AG20443 (cell line): ENCODE measurements at regions not wholly inside any gene's neighbourhood (a gene's known extent, or its start where the extent isn't known, plus 50 kb on each side); places are given as distances from the start of the nearest gene placed in this dataset.

Experiments
- DNase-seq: peaks from one replicate; pipeline ENCODE4 v3.0.0; 2012; ENCODE audit warnings: low spot score, mixed read lengths

DNA sequence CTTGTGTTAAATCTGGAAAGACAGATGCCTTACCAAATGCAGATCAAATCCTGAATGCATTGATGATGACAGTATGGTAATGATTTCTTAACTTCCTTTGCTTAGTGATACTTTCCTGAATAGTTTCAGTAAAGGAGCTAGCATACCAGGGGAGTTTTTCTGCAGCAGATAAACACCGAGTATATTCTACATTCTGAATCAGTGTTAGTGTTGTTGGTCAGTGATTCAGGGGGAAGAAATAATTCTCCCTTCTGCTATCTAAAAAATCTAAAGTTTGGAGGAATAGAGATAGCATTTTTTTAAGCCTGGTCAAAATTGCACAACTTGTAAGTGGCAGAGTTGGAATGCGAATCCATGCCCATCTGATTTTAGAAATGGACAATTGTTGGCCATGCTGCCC is 512.2 kb upstream of the MARCKS start:
- no peak for DNase-seq

DNA sequence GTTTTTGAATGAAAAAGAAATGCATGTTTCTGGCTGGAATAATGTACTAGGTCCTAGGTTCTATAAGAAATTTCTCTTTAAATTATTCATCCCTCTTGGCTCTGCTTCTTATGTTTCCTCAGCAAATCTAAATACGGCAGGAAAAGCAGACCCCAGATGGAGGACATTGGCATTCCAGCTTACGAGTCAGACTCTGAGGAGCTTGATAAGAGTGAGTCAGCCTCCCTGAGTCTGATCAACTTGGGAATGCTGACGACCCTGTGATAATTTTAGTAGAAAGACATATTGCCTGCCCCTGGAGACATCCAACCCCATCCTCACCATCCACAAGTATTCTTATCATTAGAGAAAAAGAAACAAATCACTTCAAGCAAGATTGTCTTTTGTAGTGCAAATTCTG is 509.7 kb upstream of the MARCKS start:
- no peak for DNase-seq

DNA sequence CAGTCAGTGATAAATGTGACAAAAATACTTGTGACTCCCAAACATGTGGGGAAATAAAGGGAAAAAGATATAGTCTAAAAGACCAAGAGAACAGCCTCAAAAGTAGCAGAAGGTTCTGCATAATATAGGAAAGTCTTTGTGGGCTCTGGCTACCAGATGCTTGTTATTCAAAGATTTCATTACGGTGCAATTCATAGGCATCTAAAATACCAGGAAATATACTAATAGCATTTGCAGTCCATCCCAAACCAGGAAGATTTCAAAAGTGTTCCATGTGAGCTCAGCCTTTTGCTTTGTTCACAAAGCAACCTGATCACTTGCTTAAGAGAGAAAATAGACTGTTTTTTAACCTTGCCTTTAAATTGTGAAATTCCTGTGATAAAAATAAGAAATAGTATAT is 506.7 kb upstream of the MARCKS start:
- peak; percentile 13 for DNase-seq

DNA sequence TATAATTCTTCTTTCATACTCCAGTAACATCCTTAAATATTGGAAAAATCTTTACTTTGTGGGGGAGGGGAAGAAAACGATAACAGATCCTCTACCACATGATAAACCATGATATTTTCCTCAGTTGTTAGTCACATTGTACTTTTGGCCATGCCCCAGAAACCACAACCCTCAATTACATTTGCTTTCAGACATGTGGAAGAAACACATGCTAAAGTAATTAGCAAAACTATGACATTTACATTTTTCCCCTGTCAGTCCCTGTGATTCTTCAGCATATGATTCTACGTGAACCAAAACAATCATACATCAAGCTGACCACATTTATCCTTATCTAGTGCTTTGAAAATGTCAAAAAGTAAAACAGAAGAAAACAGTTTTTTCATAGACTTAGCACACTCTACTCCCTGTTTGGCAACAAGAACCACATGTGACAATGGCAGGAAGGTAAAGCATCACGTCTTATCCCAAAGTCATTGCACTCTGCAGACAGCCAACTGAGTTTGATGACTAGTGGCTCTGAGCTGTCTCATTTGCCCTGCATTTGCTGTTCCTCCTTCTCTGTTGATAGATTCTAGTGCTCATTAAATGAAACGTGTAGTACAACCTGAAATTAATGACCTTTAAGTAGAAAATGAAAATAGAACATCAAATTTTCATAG is 505.8 kb upstream of the MARCKS start:
- peak; percentile 14 for DNase-seq

DNA sequence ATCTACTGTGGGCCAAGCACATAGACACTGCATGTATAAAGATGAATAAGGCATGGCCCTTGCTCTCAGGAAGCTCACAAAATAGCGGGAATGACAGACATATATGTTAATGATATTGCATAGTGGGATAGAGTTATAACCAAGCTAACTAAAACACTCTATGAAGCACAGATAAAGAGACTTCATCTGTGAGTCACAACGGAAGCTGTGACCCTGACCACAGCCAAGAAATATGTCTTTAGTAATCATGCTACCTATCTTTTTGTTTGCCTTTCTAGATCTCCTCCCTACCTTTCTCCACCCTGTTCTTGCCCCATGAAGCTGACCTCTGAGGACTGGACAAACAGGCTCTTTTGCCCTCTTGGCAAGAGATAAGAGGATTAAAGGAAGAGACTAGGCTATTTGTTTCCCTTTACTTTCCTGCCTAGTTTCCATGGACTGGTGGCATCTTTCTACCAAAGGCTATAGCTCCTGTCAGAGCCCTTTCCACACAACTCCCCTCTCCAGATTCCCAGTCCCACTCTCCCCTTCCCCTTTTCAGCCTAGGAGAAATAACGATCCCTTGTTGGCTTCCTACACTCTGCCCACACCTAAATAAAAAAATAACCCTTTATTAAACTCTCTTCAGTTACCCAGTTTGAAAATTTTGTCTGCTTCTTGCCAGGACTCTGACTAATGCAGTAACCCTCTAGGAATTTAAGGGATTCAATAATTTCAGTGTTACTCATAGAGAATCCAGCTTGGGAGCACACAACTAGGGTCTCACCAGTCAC is 504.9 kb upstream of the MARCKS start:
- DNase-seq, result peak; percentile 75

DNA sequence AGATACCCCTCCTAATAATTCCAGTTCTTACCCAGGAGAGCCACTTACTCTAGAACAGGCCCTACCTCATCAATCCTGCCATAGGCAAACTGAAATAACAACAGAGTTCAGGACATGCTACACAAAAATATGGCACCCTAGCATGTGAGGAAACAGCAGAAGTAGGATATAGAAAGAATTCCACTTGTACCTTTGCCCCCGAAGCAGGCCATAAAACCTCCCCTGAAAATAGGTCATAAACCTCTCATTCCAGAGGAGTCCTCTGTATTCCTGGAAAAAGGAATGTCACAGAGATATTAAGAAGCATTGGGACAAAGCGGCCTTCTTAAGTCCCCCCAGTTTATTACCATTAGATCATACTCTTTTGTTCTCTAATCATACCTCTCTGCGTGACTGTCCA is 504.3 kb upstream of the MARCKS start:
- no peak for DNase-seq

DNA sequence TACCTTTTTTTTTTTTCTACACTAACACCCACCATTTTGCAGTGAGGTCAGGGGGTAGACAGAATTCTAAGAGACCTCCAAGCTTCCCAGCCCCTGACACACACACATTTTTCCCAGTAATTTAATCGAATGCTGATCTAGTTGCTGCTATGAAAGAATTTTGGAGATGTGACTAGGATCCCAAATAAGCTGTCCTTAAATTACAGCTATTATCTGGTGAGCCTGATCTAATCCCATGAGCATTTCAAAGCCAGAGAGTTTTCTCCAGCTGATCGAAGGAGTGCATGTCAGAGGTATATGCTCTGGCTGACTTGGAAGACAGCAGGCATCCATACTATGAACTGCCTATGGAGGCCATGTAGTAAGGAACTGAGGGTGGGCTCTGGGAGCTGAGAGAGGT is 503.8 kb upstream of the MARCKS start:
- DNase-seq, result no peak

DNA sequence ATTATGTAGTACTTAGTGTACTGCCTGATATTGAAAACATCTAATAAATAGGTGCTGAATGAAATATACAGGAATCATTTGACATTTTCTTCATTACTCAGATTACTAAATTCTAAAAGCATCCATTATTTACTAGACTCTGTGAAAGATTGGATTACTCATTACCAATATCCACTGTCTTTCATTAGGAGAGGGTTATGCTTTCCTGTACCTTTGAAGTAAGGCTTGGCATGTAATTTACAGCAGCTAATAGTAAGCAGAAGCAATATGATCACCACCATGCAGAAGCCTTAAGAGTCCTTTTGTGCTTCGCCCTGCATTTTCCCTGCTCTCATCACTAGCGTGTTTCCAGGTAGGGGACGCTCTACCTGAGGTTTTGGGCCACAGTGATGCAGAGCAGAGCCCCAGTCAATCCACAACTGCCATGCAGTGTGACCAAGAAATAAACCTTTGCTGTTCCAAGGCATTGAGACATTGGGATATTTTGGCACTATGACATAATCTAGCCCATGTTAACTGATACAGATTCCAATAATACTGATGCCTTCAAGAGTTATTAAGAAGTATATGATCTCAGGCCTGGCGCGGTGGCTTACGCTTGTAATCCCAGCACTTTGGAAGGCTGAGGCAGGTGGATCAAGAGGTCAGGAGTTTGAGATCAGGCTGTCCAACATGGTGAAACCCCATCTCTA is 502.8 kb upstream of the MARCKS start:
- no peak for DNase-seq

DNA sequence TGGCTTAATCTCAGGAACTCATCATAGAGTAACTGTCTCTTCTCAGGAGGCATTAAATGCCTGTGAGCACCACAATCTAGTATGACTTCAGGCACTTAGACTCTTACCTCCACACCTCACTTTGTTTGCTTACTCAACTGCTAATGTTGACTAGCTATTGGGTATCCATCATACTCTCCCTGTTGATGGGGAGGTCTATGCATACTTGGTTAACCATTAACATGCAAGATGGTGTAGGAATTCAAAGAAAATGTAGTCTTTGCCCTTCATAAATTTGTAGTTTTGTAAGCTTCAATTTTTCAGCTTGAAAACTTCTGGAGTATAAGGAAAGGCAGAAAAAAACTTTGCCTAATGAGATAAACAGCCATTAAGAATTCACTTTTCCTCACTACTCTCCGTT is 501.0 kb upstream of the MARCKS start:
- no peak for DNase-seq

DNA sequence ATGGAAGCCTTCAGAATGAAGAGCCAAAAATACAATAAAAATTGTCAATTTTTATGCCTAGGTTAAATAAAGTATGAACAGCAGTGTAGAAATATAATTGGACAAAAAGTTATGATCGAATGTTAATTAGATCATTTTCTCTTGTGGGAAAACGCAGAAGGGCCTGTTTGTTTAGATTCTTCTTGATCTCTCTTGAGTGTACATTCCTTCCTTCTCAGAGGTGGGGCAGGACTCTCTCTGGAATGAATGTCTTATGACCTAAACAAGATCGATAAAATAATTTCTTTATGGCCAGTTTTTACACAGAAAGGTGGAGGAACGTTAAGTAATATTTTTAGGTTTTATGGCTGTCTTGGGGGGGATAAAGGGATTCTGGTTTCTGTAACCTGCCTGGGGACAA is 500.1 kb upstream of the MARCKS start:
- DNase-seq, result no peak

DNA sequence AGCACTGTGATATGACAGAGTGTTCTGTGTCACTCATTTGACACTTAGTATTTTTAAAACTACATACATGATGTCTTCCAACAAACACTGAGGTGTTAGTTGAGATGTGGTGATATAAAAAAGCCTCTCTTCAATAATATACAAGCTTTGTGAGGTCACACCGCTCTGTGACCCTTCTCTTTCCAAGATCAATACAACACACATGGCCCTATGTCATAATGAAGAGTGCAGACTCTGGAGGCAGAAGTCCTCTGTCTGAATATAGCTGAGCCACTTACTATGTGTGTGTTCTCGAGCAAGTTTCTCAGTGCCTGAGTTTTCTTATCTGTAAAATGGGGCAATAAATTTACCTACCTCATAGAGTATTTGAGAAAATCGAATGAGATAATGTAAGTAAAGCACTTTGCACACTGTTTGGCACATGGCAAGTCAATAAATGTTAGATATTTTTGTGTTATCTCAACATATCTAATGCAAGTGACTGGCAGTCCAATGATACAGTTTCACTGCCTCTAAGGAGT is 499.0 kb upstream of the MARCKS start:
- DNase-seq, result no peak

DNA sequence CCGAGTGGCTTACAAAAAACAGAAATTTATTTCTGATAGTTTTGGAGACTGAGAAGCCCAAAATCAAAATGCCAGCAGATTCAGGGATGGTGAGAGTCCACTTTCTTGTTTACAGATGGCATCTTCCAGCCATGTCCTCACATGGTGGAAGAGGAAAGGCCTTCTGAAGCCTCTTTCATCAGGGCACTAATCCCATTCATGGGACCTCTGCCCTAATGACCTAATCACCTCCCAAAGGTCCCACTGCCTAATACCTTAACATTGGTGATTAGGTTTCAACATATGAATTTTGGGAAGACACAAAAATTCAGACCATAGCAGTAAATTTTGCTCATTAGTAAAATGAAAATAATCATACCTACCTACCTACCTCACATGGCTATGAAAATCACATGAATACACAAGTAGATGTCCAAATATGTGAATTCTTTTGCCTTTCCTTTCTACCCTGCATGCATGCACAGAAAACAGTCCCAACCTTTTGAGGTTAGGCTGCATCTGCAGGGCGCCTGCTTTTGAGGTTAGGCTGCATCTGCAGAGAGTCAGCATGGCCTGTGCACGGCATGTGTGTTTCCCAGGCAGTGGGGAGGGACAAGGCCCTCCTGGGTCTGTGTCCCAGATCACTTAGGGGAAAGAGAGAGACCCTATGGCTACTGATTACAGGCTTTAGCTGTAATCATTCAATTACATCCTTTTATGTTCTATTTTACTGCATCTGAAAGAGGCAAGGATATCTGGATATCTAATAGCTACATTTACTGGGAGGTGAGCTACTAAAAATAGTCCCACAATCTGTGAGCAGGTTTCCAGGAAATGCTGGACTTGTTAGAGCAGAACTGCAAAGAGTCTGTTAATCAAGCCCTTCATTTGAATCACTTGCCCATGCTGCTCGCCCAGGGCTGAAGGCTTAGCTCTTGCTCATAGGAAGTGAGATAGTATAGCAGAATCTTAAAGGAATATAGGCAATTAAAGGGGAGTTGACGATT is 497.7 kb upstream of the MARCKS start:
- no peak for DNase-seq

DNA sequence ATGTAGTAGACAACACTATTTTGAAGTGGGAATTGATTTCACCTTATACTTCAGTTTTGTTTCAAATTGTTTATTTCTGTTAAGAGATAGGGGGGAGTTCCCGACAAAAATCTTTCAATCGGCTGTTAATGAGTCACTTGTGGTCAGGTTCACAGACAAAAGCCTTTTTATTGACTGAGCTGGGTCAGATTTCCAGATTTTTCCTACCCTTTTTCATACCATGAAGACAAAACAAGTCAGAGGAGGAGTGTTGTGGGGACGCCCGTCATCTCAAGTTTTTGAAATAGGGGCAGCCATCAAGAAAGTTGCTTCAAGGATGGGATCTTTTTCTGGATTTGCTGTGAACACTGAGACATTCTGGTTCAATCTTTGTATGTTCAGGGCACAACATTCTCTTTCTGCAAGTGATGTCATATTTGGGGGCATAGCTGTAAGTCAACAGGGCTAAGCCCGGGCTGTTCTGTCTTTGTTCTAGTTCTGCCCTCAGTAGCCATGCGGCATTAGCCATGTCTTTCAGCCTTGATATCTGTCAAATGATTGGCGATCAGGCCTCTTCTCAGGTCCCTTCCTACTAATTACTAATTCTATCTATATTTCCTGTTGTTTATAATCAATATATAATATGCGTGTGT is 496.0 kb upstream of the MARCKS start:
- DNase-seq, result peak; percentile 23

DNA sequence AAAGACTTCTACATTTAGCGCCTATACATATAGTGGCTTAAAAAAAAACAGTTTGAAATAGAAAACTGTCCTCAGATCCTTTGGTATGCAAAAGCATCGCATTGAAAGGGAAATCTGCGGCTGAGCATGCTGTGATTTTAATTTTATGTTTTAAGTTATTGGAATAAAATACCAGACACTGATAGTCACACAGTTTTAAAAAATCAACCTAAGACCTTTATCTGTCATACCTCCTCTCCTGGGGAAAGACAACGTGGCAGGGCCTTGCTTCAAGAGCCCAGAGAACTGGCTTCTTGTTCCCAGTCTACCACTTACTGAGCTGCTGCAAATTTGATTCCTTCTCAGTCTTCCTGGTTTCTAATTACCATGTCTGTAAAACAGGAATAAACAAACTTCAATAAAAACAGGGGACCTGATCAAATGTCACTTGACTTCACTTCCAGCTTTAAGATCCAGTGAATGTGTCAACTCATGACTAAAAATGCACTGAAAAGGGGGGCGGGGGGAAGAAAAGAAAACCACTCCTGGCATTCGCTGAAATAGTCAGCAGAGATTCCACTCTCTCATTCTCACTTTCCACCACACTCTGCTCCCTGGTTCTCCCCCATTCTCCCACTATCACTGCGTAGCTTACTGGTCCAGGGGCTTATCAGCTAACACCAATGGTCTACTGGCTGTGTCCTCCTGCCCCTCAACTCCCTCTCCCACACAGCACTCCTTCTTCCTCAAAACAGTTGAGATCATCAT is 494.7 kb upstream of the MARCKS start:
- no peak for DNase-seq

DNA sequence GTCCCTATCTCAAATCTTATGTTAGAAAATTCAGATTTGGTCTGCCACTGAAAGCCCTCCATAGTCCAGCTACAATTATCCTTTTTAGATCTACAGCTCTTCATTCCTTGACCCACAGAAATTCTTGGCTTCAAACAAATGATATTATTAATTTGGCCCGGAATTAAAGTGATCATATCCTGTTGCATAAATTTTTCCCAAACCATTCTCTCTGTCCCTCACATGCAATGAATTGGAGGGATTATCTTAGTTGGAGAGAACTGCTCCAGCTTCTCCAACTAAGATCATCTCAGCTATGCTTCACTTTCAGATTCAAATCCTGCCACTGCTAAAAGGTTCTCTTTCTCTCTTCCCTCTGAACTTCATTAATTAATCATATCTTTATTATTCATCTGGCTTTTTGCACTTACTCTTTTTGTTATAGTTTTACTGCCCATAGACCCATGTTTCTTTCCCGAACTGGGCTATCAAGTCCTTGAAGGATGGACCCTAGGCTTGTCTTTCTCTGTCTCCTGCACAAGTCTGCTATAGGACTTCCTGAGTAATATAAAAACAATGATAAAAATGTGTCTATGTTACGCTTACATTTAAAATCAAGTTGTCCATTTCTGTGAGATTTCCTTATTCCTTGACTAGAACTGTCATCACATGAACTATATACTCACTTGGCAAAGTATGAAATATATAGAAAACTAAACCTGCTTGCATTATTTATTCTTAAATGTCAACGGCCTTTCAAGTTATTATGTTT is 493.9 kb upstream of the MARCKS start:
- no peak for DNase-seq

DNA sequence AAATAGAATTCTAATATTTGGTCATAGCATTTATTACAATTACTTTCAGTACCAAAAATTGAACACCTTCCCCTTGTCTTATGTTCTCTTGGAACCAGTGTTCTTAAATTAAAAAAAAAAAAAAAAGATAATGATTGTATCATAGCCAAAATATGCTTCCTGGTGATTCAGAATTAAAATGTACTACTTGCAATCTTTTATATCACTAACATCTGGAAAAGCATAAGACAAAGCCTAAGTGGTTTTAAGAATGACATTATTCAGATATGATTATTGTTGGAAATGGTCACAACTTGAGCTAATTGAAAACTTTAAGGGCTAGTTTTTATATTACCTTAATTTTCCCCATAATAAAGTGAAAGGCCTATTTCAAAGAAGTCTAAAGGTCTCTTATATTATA is 493.3 kb upstream of the MARCKS start:
- no peak for DNase-seq

DNA sequence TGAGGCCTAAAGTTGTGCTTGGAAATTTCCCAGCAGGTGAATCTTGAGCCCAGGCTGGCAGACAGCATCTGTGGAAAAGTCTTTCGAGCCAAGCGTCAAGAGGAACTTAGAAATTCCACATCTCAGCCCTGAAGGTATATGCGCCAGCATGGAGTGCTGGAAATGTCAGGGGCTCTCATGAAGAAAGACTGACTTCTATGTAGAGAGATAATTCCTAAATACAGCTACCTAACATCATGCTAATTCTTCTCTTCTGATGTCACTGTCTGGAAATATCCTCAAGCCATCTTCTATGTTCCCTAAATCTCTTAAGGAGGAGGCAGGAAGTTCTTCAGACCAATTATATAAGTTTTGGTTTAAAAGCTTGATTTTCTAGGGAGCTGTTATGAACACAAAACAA is 492.4 kb upstream of the MARCKS start:
- no peak for DNase-seq

DNA sequence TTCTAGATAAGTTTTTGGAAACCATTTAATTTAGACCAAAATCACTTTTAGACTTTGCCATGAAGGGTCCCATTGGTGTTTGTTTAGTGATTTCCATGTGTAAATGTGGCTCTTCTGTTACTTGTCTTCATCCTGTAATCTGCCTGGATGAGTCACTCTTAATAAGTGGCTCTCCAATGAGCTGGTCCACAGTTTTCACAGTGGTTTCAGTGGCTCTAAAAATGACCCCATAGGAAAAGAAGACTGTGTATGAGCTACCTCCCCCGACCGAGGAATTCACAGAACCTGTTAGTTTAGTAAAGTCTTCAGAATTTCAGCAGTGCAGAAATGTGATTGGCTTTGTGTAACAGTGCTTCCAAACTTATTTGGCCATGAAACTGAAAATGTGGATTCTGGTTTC is 492.0 kb upstream of the MARCKS start:
- DNase-seq, result no peak

DNA sequence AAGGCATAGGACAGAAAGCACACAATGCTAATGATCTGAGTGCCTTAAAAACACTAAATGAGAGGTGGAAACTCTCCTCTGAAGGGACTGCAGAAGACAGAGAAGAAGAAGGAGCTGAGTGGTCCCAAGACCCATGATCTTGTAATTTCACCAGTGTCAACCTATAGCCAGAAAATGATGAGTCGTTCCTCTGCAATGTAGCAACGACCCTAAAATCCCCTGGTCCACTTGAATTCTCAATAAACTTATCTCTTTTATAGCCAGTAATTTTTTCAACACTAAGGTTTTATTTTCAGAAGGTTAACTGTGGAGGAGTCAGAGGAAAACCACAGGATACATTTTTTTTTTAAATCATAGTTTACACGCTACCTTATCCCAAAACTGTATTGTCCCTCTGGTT is 490.6 kb upstream of the MARCKS start:
- DNase-seq, result no peak
